Coronary artery (tissue), 2 donors: ENCODE measurements at regions not wholly inside any gene's neighbourhood (a gene's known extent, or its start where the extent isn't known, plus 50 kb on each side); places are given as distances from the start of the nearest gene placed in this dataset.

Experiments used
- DNase-seq: peaks from one replicate; pipeline ENCODE4 v3.0.0-alpha.2; 2017; ENCODE audit warnings: low spot score
- H3K27ac ChIP-seq, 2 donors: fragments of 200-600 bp; sonication (generic); one replicate each; pipeline ENCODE4 v1.5.1; 2016 to 2019
- H3K4me3 ChIP-seq: fragments of 200-600 bp; sonication (generic); 2 replicates; pipeline ENCODE4 v1.5.1; 2016; ENCODE audit warnings: mild to moderate bottlenecking, moderate library complexity
- TF ChIP-seq, protein P1 (sequence below): fragments of 200-600 bp; sonication (generic); IDR thresholded peaks from one replicate; pipeline ENCODE4 v1.5.1; 2019; ENCODE audit warnings: antibody characterized with exemption

DNA sequence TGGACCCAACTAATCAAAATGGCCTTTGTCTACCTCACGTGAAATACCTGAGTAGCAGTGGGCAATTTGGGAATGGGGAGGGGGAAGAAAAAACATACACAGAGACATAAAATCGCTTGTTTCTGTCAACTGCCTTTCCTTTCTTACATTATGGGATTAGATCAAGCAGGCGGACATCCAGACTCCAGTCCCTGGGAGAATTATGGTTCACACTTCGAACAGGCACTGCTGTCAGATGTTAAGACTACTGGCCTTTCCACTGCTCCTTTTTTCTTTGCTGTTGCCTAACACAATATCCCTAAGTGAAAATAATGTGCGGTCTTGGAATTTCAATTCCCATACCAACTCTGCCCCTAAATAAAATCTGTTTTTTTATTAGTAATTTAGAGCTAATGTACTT, 1719.7 kb upstream of the SLC10A2 start:
- TF ChIP-seq, protein P1, sequence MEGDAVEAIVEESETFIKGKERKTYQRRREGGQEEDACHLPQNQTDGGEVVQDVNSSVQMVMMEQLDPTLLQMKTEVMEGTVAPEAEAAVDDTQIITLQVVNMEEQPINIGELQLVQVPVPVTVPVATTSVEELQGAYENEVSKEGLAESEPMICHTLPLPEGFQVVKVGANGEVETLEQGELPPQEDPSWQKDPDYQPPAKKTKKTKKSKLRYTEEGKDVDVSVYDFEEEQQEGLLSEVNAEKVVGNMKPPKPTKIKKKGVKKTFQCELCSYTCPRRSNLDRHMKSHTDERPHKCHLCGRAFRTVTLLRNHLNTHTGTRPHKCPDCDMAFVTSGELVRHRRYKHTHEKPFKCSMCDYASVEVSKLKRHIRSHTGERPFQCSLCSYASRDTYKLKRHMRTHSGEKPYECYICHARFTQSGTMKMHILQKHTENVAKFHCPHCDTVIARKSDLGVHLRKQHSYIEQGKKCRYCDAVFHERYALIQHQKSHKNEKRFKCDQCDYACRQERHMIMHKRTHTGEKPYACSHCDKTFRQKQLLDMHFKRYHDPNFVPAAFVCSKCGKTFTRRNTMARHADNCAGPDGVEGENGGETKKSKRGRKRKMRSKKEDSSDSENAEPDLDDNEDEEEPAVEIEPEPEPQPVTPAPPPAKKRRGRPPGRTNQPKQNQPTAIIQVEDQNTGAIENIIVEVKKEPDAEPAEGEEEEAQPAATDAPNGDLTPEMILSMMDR, result no peak
- no peak overlapping the region for H3K4me3 ChIP-seq
- no peak overlapping the region for H3K27ac ChIP-seq
- DNase-seq, result no peak

GRCh38 chr13:104784891-104785290, 1718.7 kb upstream of the SLC10A2 start:
- DNase-seq, result no peak
- H3K27ac ChIP-seq, result no peak overlapping the region
- TF ChIP-seq, protein P1, result no peak
- H3K4me3 ChIP-seq, result no peak overlapping the region

DNA sequence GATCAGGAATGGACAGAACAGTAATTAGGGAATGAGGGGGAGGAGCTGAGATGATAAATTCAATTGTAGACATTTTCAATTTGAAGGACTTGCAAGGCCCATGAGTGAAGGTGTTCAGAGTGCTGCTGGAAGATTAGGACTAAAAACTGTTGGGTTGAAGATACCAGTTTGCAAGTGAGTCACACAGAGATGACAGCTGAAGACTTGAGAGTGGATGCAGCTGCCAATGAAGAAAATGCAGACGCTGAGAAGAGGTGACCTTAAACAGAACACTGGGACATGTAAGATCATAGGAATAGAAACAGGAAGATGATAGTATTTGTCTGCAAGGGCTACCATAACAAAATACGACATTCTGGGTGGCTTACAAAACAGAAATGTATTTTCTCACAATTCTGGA, 1716.5 kb upstream of the SLC10A2 start:
- no peak for DNase-seq
- TF ChIP-seq, protein P1, result no peak
- no peak overlapping the region for H3K27ac ChIP-seq
- no peak overlapping the region for H3K4me3 ChIP-seq

GRCh38 chr13:104779311-104779993, 1713.2 kb upstream of the SLC10A2 start:
- TF ChIP-seq, protein P1, result no peak
- Histone ChIP-seq H3K27ac (no peak overlapping the region), H3K4me3 (no peak overlapping the region)
- no peak for DNase-seq

DNA sequence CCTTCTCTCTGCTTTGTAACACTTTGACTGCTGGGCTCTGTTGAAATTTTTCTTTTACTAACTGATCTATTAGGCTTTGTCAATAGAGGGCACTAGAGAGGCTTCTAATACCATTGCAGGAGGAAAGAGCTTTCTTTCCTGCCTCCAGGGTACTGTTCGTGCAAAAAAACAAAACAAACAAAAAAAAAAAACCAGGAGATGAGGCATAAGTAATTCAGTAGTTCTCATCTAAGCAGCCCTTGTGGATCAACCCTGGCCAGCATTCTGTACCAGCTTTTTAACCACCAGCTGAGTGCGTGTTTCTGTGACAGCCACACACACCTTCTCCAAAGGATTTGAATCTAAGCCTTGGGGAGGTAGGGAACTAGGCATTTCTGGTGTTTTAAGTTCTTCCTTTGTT, 1707.6 kb upstream of the SLC10A2 start:
- no peak overlapping the region for H3K4me3 ChIP-seq
- no peak overlapping the region for H3K27ac ChIP-seq
- TF ChIP-seq, protein P1, result no peak
- no peak for DNase-seq

DNA sequence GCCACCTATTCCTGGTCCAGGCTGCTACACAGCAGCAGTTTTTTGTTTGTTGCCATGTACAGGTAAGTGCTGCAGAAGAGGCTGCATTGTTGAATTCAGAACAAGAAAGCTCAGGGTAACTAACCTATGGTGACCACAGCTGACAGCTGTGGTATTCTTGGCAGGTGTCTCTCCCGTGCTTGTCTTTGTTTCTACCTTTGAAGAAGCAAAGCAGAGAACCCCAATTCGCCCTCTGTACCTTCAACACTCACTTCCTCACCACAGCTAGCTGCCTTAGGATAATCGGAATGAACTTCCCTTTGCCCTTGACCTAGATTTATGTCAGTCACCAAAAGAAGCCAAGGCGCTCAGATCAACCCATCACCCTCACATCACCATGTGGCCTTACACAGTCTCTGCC, 1703.3 kb upstream of the SLC10A2 start:
- no peak for DNase-seq
- Histone ChIP-seq H3K4me3 (no peak overlapping the region), H3K27ac (no peak overlapping the region)
- TF ChIP-seq, protein P1, result no peak

- Histone ChIP-seq H3K27ac (no peak overlapping the region), H3K4me3 (no peak overlapping the region)
- TF ChIP-seq, protein P1, result no peak
- DNase-seq, result no peak
Measured at GRCh38 chr13:104766319-104766718, 1700.1 kb upstream of the SLC10A2 start.
